Stomach smooth muscle (tissue), 2 donors: ENCODE measurements at regions not wholly inside any gene's neighbourhood (a gene's known extent, or its start where the extent isn't known, plus 50 kb on each side); places are given as distances from the start of the nearest gene placed in this dataset.

Experiments used
- H3K27ac ChIP-seq: one replicate; pipeline ENCODE4 v1.7.0; 2013; ENCODE audit warnings: mild to moderate bottlenecking, low read length, inconsistent platforms
- H3K27me3 ChIP-seq, 2 donors: one replicate each; pipeline ENCODE4 v1.7.0; 2013; ENCODE audit warnings: low read length in 2 of 2; ENCODE audit not compliant: insufficient read depth in 2 of 2, control insufficient read depth in 1 of 2
- H3K36me3 ChIP-seq, 2 donors: one replicate each; pipeline ENCODE4 v1.7.0; 2013; ENCODE audit warnings: low read length in 2 of 2; ENCODE audit not compliant: control insufficient read depth in 2 of 2, insufficient read depth in 2 of 2
- H3K4me1 ChIP-seq: one replicate; pipeline ENCODE4 v1.7.0; 2013; ENCODE audit warnings: low read length; ENCODE audit not compliant: control insufficient read depth, insufficient read depth
- H3K4me3 ChIP-seq, 2 donors: one replicate each; pipeline ENCODE4 v1.7.0; 2013; ENCODE audit warnings: low read length in 2 of 2
- H3K9ac ChIP-seq, 2 donors: one replicate each; pipeline ENCODE4 v1.7.0; 2013; ENCODE audit warnings: low read length in 2 of 2, mild to moderate bottlenecking in 1 of 2
- H3K9me3 ChIP-seq, 2 donors: one replicate each; pipeline ENCODE4 v1.7.0; 2013; ENCODE audit warnings: low read length in 2 of 2; ENCODE audit not compliant: control insufficient read depth in 2 of 2
- donor health status: healthy.
- donor health status: Pancreatic carcinoma.

DNA sequence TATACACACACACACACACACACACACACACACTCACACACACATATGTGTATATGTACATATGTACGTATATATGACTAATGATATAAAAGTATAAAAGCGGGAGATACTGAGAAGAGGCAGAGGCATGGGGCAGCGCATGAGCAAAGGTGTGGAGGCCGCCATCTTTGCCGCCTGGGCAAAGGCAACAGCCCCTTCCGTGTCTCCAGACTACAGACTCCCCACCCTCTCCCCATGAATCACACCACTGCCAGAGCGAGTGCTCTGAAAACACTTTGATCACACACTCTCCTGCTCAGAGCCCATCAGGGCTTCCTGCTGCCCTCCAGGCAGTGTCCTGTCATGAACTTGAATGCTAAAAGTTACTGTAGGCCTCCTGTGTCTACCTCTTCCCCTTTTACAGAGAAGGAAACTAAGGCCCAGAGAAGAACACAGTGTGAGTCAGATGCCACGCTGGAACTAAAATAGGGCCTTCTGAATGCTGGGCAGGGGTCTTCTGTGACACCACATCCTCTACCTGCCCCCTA is 54.7 kb upstream of the SSBP3 start:
- Histone ChIP-seq H3K36me3 (no peaks in the 10 kb centered on the region), H3K27me3 (no peaks in the 10 kb centered on the region), H3K4me3 (no peak overlapping the region), H3K9me3 (no peaks in the 10 kb centered on the region), H3K4me1 (peaks cover 5% of the 10 kb centered on the region), H3K9ac (no peak overlapping the region), H3K27ac (no peak overlapping the region)

DNA sequence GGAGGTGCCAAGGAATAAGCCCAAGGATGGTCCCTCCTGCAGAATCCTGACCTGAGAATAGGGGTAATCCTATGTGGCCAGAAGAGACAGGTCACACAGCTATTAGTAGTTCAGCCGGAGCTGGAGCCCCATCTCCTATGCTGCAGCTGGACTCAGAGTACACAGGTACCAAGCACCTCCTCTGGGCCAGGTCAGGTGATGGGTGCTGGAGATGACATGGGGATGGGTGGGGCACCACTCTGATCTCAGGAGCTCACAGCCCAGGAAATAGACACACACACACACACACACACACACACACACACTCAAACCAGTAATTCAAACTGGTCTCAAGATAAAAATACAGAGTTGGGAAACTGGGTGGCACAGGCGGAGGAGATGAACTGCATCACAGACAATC is 54.2 kb upstream of the SSBP3 start:
- Histone ChIP-seq H3K4me3 (no peak overlapping the region), H3K27me3 (no peaks in the 10 kb centered on the region), H3K36me3 (no peaks in the 10 kb centered on the region), H3K4me1 (peaks cover 3% of the 10 kb centered on the region), H3K9me3 (no peaks in the 10 kb centered on the region), H3K9ac (no peak overlapping the region), H3K27ac (no peak overlapping the region)

DNA sequence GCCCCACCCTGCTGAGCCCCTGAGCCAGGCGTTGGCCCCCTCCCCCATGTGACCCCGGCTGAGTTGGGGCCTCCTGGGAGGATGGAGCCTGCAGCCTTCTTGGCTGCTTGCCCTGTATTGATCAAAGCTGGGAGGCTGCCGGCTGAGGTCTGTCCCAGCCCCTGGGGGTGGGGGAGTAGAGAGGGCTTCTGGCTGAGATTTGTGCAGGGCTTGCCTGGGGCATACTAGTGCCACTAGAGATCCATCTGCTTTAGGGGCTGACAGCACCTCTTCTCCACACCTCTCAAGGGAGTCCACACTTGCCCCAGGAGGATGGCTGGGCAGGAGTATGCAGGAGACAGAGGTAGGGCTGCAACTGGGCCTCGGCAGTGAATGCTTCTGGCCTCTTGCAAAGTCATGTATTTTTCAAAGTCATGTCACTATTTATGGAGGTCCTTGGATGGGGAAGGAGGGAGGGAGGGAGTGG is 53.6 kb upstream of the SSBP3 start:
- no peaks in the 10 kb centered on the region for H3K27me3 ChIP-seq
- H3K9ac ChIP-seq = no peak overlapping the region
- H3K27ac ChIP-seq = no peak overlapping the region
- H3K9me3 ChIP-seq = no peaks in the 10 kb centered on the region
- H3K4me3 ChIP-seq = no peak overlapping the region
- H3K36me3 ChIP-seq = no peaks in the 10 kb centered on the region
- H3K4me1 ChIP-seq = peaks cover 2% of the 10 kb centered on the region

DNA sequence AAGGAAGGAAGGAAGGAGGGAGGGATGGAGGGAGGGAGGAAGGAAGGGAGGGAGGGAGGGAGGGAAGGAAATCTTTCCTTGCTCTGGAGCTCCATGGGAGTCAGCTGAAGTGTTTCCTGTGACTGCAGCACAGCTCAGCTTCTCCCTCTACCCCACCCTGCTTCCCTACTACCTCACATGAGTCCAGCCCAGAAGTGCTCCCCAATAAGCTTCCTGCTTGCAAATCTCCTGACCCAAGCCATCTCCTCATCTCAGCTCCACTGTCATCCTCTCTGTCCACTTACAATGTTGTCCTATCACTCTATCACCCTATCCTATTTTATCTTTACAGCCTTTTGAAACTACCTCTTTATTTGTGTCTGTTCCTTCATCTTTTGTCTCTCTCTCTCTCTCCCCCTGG is 52.9 kb upstream of the SSBP3 start:
- no peak overlapping the region for H3K4me3 ChIP-seq
- peaks cover 2% of the 10 kb centered on the region for H3K4me1 ChIP-seq
- H3K27me3 ChIP-seq = no peaks in the 10 kb centered on the region
- H3K9me3 ChIP-seq = no peaks in the 10 kb centered on the region
- H3K36me3 ChIP-seq = no peaks in the 10 kb centered on the region
- no peak overlapping the region for H3K27ac ChIP-seq
- no peak overlapping the region for H3K9ac ChIP-seq

DNA sequence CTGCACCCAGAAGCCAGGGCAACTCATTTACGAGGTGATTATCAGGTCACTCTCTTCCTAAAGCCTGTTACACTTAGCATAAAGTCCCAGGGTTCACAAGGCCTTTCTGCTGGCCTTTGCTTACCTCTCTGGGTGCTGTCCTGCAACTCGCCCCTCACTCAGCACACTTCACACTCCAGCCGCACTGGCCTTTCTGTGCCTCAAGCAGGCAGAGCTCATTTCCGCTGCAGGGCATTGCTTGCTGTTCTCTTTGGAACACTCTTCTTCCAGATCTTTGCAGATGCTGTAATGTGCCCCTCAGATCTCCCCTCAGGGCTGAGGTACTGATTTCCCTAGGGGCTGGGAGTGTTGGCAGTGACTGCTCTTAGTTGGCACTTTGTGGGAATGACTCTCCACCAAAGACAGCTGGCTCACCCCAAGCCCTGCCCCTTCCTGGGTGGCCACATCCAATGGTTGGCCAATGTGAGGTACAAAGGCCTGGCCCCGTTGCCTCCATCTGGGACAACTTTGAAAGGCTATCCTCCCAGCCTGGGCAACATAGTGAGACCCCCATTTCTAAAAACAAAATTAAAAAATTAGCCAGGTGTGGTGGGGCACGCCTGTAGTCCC is 50.8 kb upstream of the SSBP3 start:
- Histone ChIP-seq H3K27me3 (no peaks in the 10 kb centered on the region), H3K9ac (no peak overlapping the region), H3K9me3 (no peaks in the 10 kb centered on the region), H3K4me1 (peaks cover under 1% of the 10 kb centered on the region), H3K36me3 (no peaks in the 10 kb centered on the region), H3K4me3 (no peak overlapping the region), H3K27ac (no peak overlapping the region)

DNA sequence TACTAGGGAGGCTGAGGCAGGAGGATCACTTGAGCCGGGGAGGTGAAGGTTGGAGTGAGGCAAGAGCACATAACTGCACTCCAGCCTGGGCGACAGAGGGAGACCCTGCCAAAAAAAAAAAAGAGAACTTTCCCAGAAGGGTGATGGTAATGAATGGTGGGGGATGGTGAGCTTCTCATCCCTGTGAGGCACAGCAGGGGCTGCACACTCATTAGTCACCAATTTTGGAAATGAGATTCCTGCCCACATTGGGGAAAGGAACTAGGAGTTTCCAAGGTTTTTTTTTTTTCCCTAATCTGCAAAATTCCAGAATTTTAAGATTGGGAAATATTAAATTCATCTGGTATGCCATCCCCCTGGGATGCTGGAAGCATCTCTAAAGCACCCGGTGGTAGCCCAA is 50.2 kb upstream of the SSBP3 start:
- Histone ChIP-seq H3K9me3 (no peaks in the 10 kb centered on the region), H3K27me3 (no peaks in the 10 kb centered on the region), H3K4me3 (no peak overlapping the region), H3K4me1 (no peaks in the 10 kb centered on the region), H3K27ac (no peak overlapping the region), H3K9ac (no peak overlapping the region), H3K36me3 (no peaks in the 10 kb centered on the region)
